ENCODE measurements at regions not wholly inside any gene's neighbourhood (a gene's known extent, or its start where the extent isn't known, plus 50 kb on each side); places are given as distances from the start of the nearest gene placed in this dataset.

DNA sequence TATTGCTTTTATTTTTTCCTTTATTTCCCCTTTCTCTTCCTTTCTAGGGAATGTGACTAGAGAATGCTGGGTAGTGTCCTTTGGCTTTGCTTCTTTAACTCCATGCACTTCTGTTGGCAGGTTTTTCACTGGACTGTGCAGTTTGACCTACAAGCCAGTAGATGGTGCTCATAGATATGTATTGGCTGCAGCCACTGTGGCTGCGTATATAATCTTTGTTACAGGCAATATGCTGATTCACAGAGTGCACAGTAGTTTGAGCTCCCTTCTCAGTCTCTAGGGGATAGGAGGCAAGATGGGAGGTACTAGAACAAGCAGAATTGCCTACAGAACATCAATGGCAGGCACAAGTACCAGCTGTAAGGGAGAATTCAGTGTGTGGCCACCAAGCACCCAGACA is 503.5 kb downstream of the LRFN5 start:
- Mint-ChIP-seq H3K4me3 (ENCODE audit: unreplicated experiment) (no peak overlapping the region), H3K4me1 (ENCODE audit: low read depth, unreplicated experiment) (no peaks in the 10 kb centered on the region), H3K36me3 (ENCODE audit: insufficient read depth, unreplicated experiment) (no peaks in the 10 kb centered on the region), H3K27me3 (ENCODE audit: insufficient read depth, unreplicated experiment) (no peaks in the 10 kb centered on the region), H3K27ac (ENCODE audit: unreplicated experiment) (no peak overlapping the region), H3K9me3 (ENCODE audit: unreplicated experiment) (peaks cover 14% of the 10 kb centered on the region)
- DNase-seq: peak in 1 of 2 experiments; percentile 10
- intact Hi-C loops (cut with micrococcal nuclease; ENCODE audit: unreplicated experiment): no loop called here
- Histone ChIP-seq H3K36me3 (ENCODE audit: control insufficient read depth, insufficient read depth, low read length) (no peaks in the 10 kb centered on the region), H3K4me3 (ENCODE audit: low read depth, low read length) (no peak overlapping the region), H3K4me1 (no peaks in the 10 kb centered on the region), H3K27me3 (replicated peaks; ENCODE audit: control insufficient read depth, insufficient read depth, low read length) (no peaks in the 10 kb centered on the region), H3K9me3 (no peaks in the 10 kb centered on the region)
- POLR2A ChIA-PET: no interaction called here
- TF ChIP-seq, protein P1, sequence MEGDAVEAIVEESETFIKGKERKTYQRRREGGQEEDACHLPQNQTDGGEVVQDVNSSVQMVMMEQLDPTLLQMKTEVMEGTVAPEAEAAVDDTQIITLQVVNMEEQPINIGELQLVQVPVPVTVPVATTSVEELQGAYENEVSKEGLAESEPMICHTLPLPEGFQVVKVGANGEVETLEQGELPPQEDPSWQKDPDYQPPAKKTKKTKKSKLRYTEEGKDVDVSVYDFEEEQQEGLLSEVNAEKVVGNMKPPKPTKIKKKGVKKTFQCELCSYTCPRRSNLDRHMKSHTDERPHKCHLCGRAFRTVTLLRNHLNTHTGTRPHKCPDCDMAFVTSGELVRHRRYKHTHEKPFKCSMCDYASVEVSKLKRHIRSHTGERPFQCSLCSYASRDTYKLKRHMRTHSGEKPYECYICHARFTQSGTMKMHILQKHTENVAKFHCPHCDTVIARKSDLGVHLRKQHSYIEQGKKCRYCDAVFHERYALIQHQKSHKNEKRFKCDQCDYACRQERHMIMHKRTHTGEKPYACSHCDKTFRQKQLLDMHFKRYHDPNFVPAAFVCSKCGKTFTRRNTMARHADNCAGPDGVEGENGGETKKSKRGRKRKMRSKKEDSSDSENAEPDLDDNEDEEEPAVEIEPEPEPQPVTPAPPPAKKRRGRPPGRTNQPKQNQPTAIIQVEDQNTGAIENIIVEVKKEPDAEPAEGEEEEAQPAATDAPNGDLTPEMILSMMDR (IDR thresholded peaks at IDR 0.05; ENCODE audit: insufficient read depth in 1 of 2, low read depth in 1 of 2, low read length in 1 of 2, severe bottlenecking in 1 of 2, unreplicated experiment in 1 of 2): peak in 1 of 2 experiments; percentile 16
- BruUV-seq (replicated peaks): no TSS peak
- CTCF ChIA-PET: no interaction called here

DNA sequence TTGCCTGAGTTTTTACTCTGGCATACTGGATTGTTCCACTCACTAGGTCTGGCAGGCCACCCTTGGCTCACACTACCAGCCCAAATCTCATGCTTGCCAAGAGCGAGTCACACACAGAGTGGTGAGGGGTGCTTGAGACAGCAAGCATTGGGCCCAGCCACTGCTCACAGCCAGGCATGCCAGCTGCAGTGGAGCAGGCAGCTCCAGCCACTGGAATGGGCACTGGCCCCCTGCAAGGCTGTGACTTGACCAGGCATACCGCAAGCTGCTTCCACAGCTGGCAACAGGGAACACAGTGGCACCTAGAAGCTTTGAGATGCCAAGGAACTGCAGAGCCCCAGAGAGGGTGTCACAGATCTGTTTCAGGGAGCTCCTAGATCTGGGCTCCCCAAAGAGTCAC is 488.5 kb downstream of the LRFN5 start:
- CTCF ChIA-PET: no interaction called here
- H3K9me3 ChIP-seq: no peaks in the 10 kb centered on the region

DNA sequence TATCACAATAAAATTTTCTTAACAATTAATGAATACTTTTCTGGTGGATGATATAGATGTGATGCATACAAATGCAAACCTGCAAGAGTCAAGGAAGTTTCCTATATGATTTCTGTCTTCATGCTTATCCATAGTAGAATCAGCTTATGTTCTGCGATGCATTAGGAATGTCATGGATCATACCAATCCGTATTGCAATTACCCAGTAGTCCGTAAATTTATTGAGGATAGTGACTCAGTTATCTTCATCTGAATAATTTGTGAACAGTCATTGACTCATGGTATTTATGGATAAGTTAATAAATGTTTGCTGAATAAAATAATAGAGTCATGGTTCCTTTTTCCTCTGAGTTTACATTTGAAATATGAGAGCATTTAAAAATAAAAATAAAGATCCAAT is 483.4 kb downstream of the LRFN5 start:
- H3K4me1 Mint-ChIP-seq (ENCODE audit: low read depth, unreplicated experiment): no peaks in the 10 kb centered on the region
- H3K9me3 ChIP-seq: no peaks in the 10 kb centered on the region
- BruUV-seq (replicated peaks): no TSS peak
- H3K36me3 Mint-ChIP-seq (ENCODE audit: insufficient read depth, unreplicated experiment): no peaks in the 10 kb centered on the region
- H3K27me3 Mint-ChIP-seq (ENCODE audit: insufficient read depth, unreplicated experiment): no peaks in the 10 kb centered on the region
- no peak overlapping the region for H3K27ac Mint-ChIP-seq (ENCODE audit: unreplicated experiment)
- CTCF ChIA-PET: no interaction called here
- no peaks in the 10 kb centered on the region for H3K36me3 ChIP-seq (ENCODE audit: control insufficient read depth, insufficient read depth, low read length)
- no peak for DNase-seq
- H3K4me3 ChIP-seq (ENCODE audit: low read depth, low read length): no peak overlapping the region
- H3K4me1 ChIP-seq: no peaks in the 10 kb centered on the region
- H3K9me3 Mint-ChIP-seq (ENCODE audit: unreplicated experiment): no peaks in the 10 kb centered on the region
- TF ChIP-seq, protein P1 (IDR thresholded peaks at IDR 0.05; ENCODE audit: insufficient read depth in 1 of 2, low read depth in 1 of 2, low read length in 1 of 2, severe bottlenecking in 1 of 2, unreplicated experiment in 1 of 2): no peak
- intact Hi-C loops (cut with micrococcal nuclease; ENCODE audit: unreplicated experiment): no loop called here
- no peak overlapping the region for H3K4me3 Mint-ChIP-seq (ENCODE audit: unreplicated experiment)
- POLR2A ChIA-PET: no interaction called here
- H3K27me3 ChIP-seq (replicated peaks; ENCODE audit: control insufficient read depth, insufficient read depth, low read length): no peaks in the 10 kb centered on the region

More for the DNA sequence above, 488.5 kb downstream of the LRFN5 start:
- Mint-ChIP-seq H3K36me3 (ENCODE audit: insufficient read depth, unreplicated experiment) (no peaks in the 10 kb centered on the region), H3K27me3 (ENCODE audit: insufficient read depth, unreplicated experiment) (no peaks in the 10 kb centered on the region), H3K9me3 (ENCODE audit: unreplicated experiment) (no peaks in the 10 kb centered on the region), H3K4me1 (ENCODE audit: low read depth, unreplicated experiment) (no peaks in the 10 kb centered on the region), H3K4me3 (ENCODE audit: unreplicated experiment) (no peak overlapping the region), H3K27ac (ENCODE audit: unreplicated experiment) (no peak overlapping the region)
- intact Hi-C loops (cut with micrococcal nuclease; ENCODE audit: unreplicated experiment): no loop called here
- DNase-seq: no peak
- POLR2A ChIA-PET: no interaction called here
- no TSS peak for BruUV-seq (replicated peaks)
- Histone ChIP-seq H3K36me3 (ENCODE audit: control insufficient read depth, insufficient read depth, low read length) (no peaks in the 10 kb centered on the region), H3K27me3 (replicated peaks; ENCODE audit: control insufficient read depth, insufficient read depth, low read length) (no peaks in the 10 kb centered on the region), H3K4me1 (no peaks in the 10 kb centered on the region), H3K4me3 (ENCODE audit: low read depth, low read length) (no peak overlapping the region)
- TF ChIP-seq, protein P1 (IDR thresholded peaks at IDR 0.05; ENCODE audit: insufficient read depth in 1 of 2, low read depth in 1 of 2, low read length in 1 of 2, severe bottlenecking in 1 of 2, unreplicated experiment in 1 of 2): no peak

Measured in Caco-2 (cell line).